ENCODE measurements at regions not wholly inside any gene's neighbourhood (a gene's known extent, or its start where the extent isn't known, plus 50 kb on each side); places are given as distances from the start of the nearest gene placed in this dataset.

- TF ChIP-seq REST (IDR thresholded peaks at IDR 0.05; ENCODE audit: insufficient read depth in 1 of 2, low read depth in 2 of 2, low read length in 2 of 2), result no peak
- no peak for TF ChIP-seq SIN3A (IDR thresholded peaks at IDR 0.05; ENCODE audit: borderline replicate concordance, insufficient read depth, low read length)
- TF ChIP-seq FOXP2 (optimal IDR thresholded peaks at IDR 0.05; ENCODE audit: borderline replicate concordance, extremely low read depth, extremely low read length, insufficient read depth), result no peak
- TF ChIP-seq POLR2AphosphoS5 (IDR thresholded peaks at IDR 0.05; ENCODE audit: low read depth, low read length), result no peak
- TF ChIP-seq TAF1 (IDR thresholded peaks at IDR 0.05; ENCODE audit: borderline replicate concordance, insufficient read depth, low read length), result no peak
Observed at GRCh38 chr3:76438971-76439370, 600.9 kb upstream of the ROBO2 start.

GRCh38 chr3:76442374-76442915 is 597.5 kb upstream of the ROBO2 start:
- TF ChIP-seq SIN3A (IDR thresholded peaks at IDR 0.05; ENCODE audit: borderline replicate concordance, insufficient read depth, low read length) (no peak), FOXP2 (optimal IDR thresholded peaks at IDR 0.05; ENCODE audit: borderline replicate concordance, extremely low read depth, extremely low read length, insufficient read depth) (no peak), REST (IDR thresholded peaks at IDR 0.05; ENCODE audit: insufficient read depth in 1 of 2, low read depth in 2 of 2, low read length in 2 of 2) (no peak), POLR2AphosphoS5 (IDR thresholded peaks at IDR 0.05; ENCODE audit: low read depth, low read length) (no peak), TAF1 (IDR thresholded peaks at IDR 0.05; ENCODE audit: borderline replicate concordance, insufficient read depth, low read length) (no peak)

- TF ChIP-seq TAF1 (IDR thresholded peaks at IDR 0.05; ENCODE audit: borderline replicate concordance, insufficient read depth, low read length) (no peak), FOXP2 (optimal IDR thresholded peaks at IDR 0.05; ENCODE audit: borderline replicate concordance, extremely low read depth, extremely low read length, insufficient read depth) (no peak), SIN3A (IDR thresholded peaks at IDR 0.05; ENCODE audit: borderline replicate concordance, insufficient read depth, low read length) (no peak), REST (IDR thresholded peaks at IDR 0.05; ENCODE audit: insufficient read depth in 1 of 2, low read depth in 2 of 2, low read length in 2 of 2) (no peak), POLR2AphosphoS5 (IDR thresholded peaks at IDR 0.05; ENCODE audit: low read depth, low read length) (no peak)
Observed at GRCh38 chr3:76456322-76456721, 583.6 kb upstream of the ROBO2 start.

- TF ChIP-seq TAF1 (IDR thresholded peaks at IDR 0.05; ENCODE audit: borderline replicate concordance, insufficient read depth, low read length) (no peak), REST (IDR thresholded peaks at IDR 0.05; ENCODE audit: insufficient read depth in 1 of 2, low read depth in 2 of 2, low read length in 2 of 2) (no peak), SIN3A (IDR thresholded peaks at IDR 0.05; ENCODE audit: borderline replicate concordance, insufficient read depth, low read length) (no peak), POLR2AphosphoS5 (IDR thresholded peaks at IDR 0.05; ENCODE audit: low read depth, low read length) (no peak), FOXP2 (optimal IDR thresholded peaks at IDR 0.05; ENCODE audit: borderline replicate concordance, extremely low read depth, extremely low read length, insufficient read depth) (no peak)
Observed at GRCh38 chr3:76463501-76463900, 576.4 kb upstream of the ROBO2 start.

GRCh38 chr3:76470285-76470684 is 569.6 kb upstream of the ROBO2 start:
- TF ChIP-seq TAF1 (IDR thresholded peaks at IDR 0.05; ENCODE audit: borderline replicate concordance, insufficient read depth, low read length), result no peak
- TF ChIP-seq FOXP2 (optimal IDR thresholded peaks at IDR 0.05; ENCODE audit: borderline replicate concordance, extremely low read depth, extremely low read length, insufficient read depth), result no peak
- no peak for TF ChIP-seq POLR2AphosphoS5 (IDR thresholded peaks at IDR 0.05; ENCODE audit: low read depth, low read length)
- no peak for TF ChIP-seq SIN3A (IDR thresholded peaks at IDR 0.05; ENCODE audit: borderline replicate concordance, insufficient read depth, low read length)
